Panc1 (cell line): ENCODE measurements at regions not wholly inside any gene's neighbourhood (a gene's known extent, or its start where the extent isn't known, plus 50 kb on each side); places are given as distances from the start of the nearest gene placed in this dataset.

ENCODE experiments used
- ATAC-seq: fragments of 200-7000 bp; cut with Tn5 transposase; 2 replicates; pipeline ENCODE4 v1.9.1; 2020; ENCODE audit warnings: mild to moderate bottlenecking, moderate library complexity
- BruUV-seq: library from RNA; stranded (reverse); fragments of 400-500 nt; replicated peaks from 2 replicates; lab custom pipeline; 2021; lab: Mats Ljungman, UMichigan
- CTCF ChIA-PET: fragments of 300-600 bp; sonication (Branson Sonifier 250); formaldehyde crosslinking; loops from one replicate; lab custom pipeline; 2022; ENCODE audit warnings: antibody characterized with exemption; lab: Charles Lee
- POLR2A ChIA-PET: fragments of 300-600 bp; sonication (Branson Sonifier 250); formaldehyde crosslinking; loops from one replicate; lab custom pipeline; 2022; ENCODE audit warnings: antibody characterized with exemption; lab: Charles Lee
- DNase-seq: peaks from one replicate; pipeline ENCODE4 v3.0.0-alpha.2; 2010; ENCODE audit warnings: low read depth, low spot score
- H3K27ac ChIP-seq: 2 replicates; pipeline ENCODE4 v1.5.1; 2011; ENCODE audit warnings: mild to moderate bottlenecking, low read length, inconsistent platforms
- H3K27me3 ChIP-seq: fragments of 200-500 bp; sonication (Bioruptor generic); 2 replicates; pipeline ENCODE4 v1.6.0; 2014; ENCODE audit warnings: low read length, inconsistent platforms; ENCODE audit not compliant: control insufficient read depth, insufficient read depth
- H3K36me3 ChIP-seq: fragments of 200-500 bp; sonication (Bioruptor generic); 2 replicates; pipeline ENCODE4 v1.5.1; 2014; ENCODE audit warnings: inconsistent platforms, mild to moderate bottlenecking, low read length, moderate library complexity; ENCODE audit not compliant: control insufficient read depth, insufficient read depth
- H3K4me1 ChIP-seq: 2 replicates; pipeline ENCODE4 v1.5.1; 2011; ENCODE audit warnings: inconsistent platforms, mild to moderate bottlenecking, low read length, moderate library complexity; ENCODE audit not compliant: control insufficient read depth, insufficient read depth
- H3K4me3 ChIP-seq, 2 experiments: 2 replicates each; pipeline ENCODE4 v1.5.1; 2011 to 2012; ENCODE audit warnings: low read depth in 2 of 2, low read length in 2 of 2, mild to moderate bottlenecking in 2 of 2, inconsistent platforms in 1 of 2, moderate library complexity in 1 of 2
- H3K9me3 ChIP-seq: fragments of 200-500 bp; sonication (Bioruptor generic); 2 replicates; pipeline ENCODE4 v1.5.1; 2014; ENCODE audit warnings: low read depth, mild to moderate bottlenecking, inconsistent platforms, low read length, moderate library complexity; ENCODE audit not compliant: control insufficient read depth, insufficient read depth
- POLR2AphosphoS5 ChIP-seq: IDR thresholded peaks from 2 replicates; pipeline ENCODE4 v1.6.1; 2012; ENCODE audit warnings: mild to moderate bottlenecking, low read depth, low read length, moderate library complexity
- SIN3A ChIP-seq: IDR thresholded peaks from 2 replicates; pipeline ENCODE4 v1.6.1; 2012; ENCODE audit warnings: low read depth, mild to moderate bottlenecking, low read length, moderate library complexity, borderline replicate concordance; ENCODE audit not compliant: insufficient read depth
- TCF7L2 ChIP-seq: IDR thresholded peaks from 2 replicates; pipeline ENCODE4 v1.6.1; 2011; ENCODE audit warnings: mild to moderate bottlenecking, low read depth, low read length, inconsistent platforms
- in situ Hi-C: cut with HindIII; loops from 2 replicates; pipeline ENCODE4 v1.10.0; 2016; ENCODE audit warnings: low sequenced_read_pairs, low pct_unique_long_range_greater_than_20kb
- intact Hi-C: fragments of 100-400 bp; cut with micrococcal nuclease; formaldehyde crosslinking; loops from one replicate; pipeline ENCODE4 v1.10.0; 2022; ENCODE audit not compliant: unreplicated experiment
- TF ChIP-seq, protein P1 (sequence below): fragments of 450-650 bp; IDR thresholded peaks from 2 replicates; pipeline ENCODE4 v1.5.1; 2017; ENCODE audit warnings: mild to moderate bottlenecking
- TF ChIP-seq, protein P2 (sequence below), 2 experiments: IDR thresholded peaks; 2 replicates each; pipeline ENCODE4 v1.6.1; 2011 to 2012; ENCODE audit warnings: low read depth in 2 of 2, control low read depth in 1 of 2, low read length in 1 of 2, mild to moderate bottlenecking in 1 of 2, moderate library complexity in 1 of 2; ENCODE audit not compliant: insufficient read depth in 1 of 2

DNA sequence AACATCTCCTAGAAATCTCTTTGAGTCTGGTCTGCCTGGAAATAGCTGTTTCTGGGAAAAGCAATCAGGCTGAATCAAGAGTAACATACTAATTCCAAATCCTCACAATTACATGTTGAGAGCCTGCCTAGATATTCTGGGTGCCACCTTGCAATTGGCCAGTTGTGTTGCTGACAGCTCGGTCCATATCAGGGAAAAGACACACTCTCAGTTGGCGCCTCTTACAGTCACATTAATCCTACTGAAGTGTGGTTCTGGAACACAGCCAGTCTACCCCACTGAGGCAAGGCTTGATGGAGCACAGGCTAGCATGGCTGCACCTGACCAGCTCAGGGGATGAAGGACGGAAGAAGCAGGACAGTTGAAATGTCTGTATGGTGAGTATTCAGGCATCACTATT is 121.4 kb upstream of the TAB2 start:
- TF ChIP-seq, protein P1, sequence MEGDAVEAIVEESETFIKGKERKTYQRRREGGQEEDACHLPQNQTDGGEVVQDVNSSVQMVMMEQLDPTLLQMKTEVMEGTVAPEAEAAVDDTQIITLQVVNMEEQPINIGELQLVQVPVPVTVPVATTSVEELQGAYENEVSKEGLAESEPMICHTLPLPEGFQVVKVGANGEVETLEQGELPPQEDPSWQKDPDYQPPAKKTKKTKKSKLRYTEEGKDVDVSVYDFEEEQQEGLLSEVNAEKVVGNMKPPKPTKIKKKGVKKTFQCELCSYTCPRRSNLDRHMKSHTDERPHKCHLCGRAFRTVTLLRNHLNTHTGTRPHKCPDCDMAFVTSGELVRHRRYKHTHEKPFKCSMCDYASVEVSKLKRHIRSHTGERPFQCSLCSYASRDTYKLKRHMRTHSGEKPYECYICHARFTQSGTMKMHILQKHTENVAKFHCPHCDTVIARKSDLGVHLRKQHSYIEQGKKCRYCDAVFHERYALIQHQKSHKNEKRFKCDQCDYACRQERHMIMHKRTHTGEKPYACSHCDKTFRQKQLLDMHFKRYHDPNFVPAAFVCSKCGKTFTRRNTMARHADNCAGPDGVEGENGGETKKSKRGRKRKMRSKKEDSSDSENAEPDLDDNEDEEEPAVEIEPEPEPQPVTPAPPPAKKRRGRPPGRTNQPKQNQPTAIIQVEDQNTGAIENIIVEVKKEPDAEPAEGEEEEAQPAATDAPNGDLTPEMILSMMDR = no peak
- TF ChIP-seq, protein P2, sequence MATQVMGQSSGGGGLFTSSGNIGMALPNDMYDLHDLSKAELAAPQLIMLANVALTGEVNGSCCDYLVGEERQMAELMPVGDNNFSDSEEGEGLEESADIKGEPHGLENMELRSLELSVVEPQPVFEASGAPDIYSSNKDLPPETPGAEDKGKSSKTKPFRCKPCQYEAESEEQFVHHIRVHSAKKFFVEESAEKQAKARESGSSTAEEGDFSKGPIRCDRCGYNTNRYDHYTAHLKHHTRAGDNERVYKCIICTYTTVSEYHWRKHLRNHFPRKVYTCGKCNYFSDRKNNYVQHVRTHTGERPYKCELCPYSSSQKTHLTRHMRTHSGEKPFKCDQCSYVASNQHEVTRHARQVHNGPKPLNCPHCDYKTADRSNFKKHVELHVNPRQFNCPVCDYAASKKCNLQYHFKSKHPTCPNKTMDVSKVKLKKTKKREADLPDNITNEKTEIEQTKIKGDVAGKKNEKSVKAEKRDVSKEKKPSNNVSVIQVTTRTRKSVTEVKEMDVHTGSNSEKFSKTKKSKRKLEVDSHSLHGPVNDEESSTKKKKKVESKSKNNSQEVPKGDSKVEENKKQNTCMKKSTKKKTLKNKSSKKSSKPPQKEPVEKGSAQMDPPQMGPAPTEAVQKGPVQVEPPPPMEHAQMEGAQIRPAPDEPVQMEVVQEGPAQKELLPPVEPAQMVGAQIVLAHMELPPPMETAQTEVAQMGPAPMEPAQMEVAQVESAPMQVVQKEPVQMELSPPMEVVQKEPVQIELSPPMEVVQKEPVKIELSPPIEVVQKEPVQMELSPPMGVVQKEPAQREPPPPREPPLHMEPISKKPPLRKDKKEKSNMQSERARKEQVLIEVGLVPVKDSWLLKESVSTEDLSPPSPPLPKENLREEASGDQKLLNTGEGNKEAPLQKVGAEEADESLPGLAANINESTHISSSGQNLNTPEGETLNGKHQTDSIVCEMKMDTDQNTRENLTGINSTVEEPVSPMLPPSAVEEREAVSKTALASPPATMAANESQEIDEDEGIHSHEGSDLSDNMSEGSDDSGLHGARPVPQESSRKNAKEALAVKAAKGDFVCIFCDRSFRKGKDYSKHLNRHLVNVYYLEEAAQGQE (IDR thresholded peaks at IDR 0.05; ENCODE audit: insufficient read depth in 1 of 2, low read depth in 2 of 2, low read length in 1 of 2) = no peak
- ChIA-PET POLR2A (interaction anchor here (0.6 kb wide), 1 partner anchor 16 kb away, joined by 4 read pairs; no protein-coding TSS in a partner anchor), CTCF (no interaction called here)
- H3K27ac ChIP-seq = no peak overlapping the region
- H3K27me3 ChIP-seq = no peaks in the 10 kb centered on the region
- no peak for ATAC-seq
- H3K9me3 ChIP-seq = no peaks in the 10 kb centered on the region
- intact Hi-C loops = no loop called here
- no peak overlapping the region for H3K4me3 ChIP-seq
- in situ Hi-C loops = no loop called here
- BruUV-seq = no TSS peak
- no peaks in the 10 kb centered on the region for H3K36me3 ChIP-seq
- no peak for DNase-seq
- no peaks in the 10 kb centered on the region for H3K4me1 ChIP-seq

DNA sequence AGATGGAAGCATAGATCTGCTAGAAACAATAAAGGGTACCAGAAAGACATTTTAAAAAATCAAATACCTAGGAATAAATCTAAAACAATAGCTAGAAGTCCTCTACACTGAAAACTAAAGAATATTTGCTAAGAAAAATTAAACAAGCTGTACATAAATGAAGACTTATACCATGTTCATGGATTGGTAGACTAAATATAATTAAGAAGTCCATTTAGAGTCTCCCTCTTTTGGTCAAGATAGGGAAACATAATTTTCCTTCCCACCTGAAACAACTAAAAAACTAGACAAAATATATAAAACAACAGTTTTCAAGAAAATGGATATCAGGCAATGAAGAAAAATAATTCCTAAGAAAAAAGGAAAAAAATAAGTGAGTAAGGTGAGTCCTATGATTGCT is 120.0 kb upstream of the TAB2 start:
- no peak for DNase-seq
- intact Hi-C loops = no loop called here
- ATAC-seq = no peak
- Histone ChIP-seq H3K9me3 (no peaks in the 10 kb centered on the region), H3K27me3 (no peaks in the 10 kb centered on the region; the same call in 1 of the 2 replicates), H3K27ac (no peak overlapping the region), H3K4me1 (no peaks in the 10 kb centered on the region), H3K4me3 (no peak overlapping the region), H3K36me3 (no peaks in the 10 kb centered on the region)
- TF ChIP-seq, protein P1 = no peak
- TF ChIP-seq POLR2AphosphoS5 = no peak
- TF ChIP-seq, protein P2 (IDR thresholded peaks at IDR 0.05; ENCODE audit: insufficient read depth in 1 of 2, low read depth in 2 of 2, low read length in 1 of 2) = no peak
- TF ChIP-seq TCF7L2 = no peak
- no peak for TF ChIP-seq SIN3A
- BruUV-seq = no TSS peak
- in situ Hi-C loops = no loop called here
- CTCF ChIA-PET = interaction anchor here (0.6 kb wide), 1 partner anchor 256 kb away, joined by 3 read pairs; no protein-coding TSS in a partner anchor
- POLR2A ChIA-PET = interaction anchor here (0.6 kb wide), 1 partner anchor 17 kb away, joined by 3 read pairs; no protein-coding TSS in a partner anchor
